ENCODE measurements at regions not wholly inside any gene's neighbourhood (a gene's known extent, or its start where the extent isn't known, plus 50 kb on each side); places are given as distances from the start of the nearest gene placed in this dataset.

GRCh38 chr3:177818712-177819240 lies 621.5 kb upstream of the TBL1XR1 start:
- intact Hi-C loops (cut with DNase I) = no loop called here
- DNase-seq = no peak
- WGBS, 2 donors = 89 to 96% methylated on average over 2 of the region's 2 CpGs
- no peaks in the 10 kb centered on the region for H3K9me3 ChIP-seq
- no peaks in the 10 kb centered on the region for H3K36me3 ChIP-seq
- no peak for TF ChIP-seq POLR2A (IDR thresholded peaks at IDR 0.05)
- TF ChIP-seq, protein P1, sequence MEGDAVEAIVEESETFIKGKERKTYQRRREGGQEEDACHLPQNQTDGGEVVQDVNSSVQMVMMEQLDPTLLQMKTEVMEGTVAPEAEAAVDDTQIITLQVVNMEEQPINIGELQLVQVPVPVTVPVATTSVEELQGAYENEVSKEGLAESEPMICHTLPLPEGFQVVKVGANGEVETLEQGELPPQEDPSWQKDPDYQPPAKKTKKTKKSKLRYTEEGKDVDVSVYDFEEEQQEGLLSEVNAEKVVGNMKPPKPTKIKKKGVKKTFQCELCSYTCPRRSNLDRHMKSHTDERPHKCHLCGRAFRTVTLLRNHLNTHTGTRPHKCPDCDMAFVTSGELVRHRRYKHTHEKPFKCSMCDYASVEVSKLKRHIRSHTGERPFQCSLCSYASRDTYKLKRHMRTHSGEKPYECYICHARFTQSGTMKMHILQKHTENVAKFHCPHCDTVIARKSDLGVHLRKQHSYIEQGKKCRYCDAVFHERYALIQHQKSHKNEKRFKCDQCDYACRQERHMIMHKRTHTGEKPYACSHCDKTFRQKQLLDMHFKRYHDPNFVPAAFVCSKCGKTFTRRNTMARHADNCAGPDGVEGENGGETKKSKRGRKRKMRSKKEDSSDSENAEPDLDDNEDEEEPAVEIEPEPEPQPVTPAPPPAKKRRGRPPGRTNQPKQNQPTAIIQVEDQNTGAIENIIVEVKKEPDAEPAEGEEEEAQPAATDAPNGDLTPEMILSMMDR (IDR thresholded peaks at IDR 0.05) = no peak
- no peaks in the 10 kb centered on the region for H3K27me3 ChIP-seq
- peak overlapping the region; percentile 87 to 92 (median 87) for H3K27ac ChIP-seq
- H3K4me1 ChIP-seq = peaks cover 40 to 65% of the 10 kb centered on the region in 2 donors
- no peak overlapping the region for H3K4me3 ChIP-seq (replicated peaks in 1 of 3)

- H3K4me3 ChIP-seq (replicated peaks in 1 of 3) = no peak overlapping the region
- WGBS, 2 donors = 80 to 88% methylated on average over 2 of the region's 2 CpGs
- TF ChIP-seq POLR2A (IDR thresholded peaks at IDR 0.05) = no peak
- TF ChIP-seq, protein P1 (IDR thresholded peaks at IDR 0.05) = no peak
- no peak for DNase-seq
- no peaks in the 10 kb centered on the region for H3K27me3 ChIP-seq
- intact Hi-C loops (cut with DNase I) = no loop called here
- H3K27ac ChIP-seq = peak overlapping the region in 2 of 3 donors; percentile 11 to 50
- no peaks in the 10 kb centered on the region for H3K9me3 ChIP-seq
- H3K36me3 ChIP-seq = no peaks in the 10 kb centered on the region
- peaks cover 41 to 65% of the 10 kb centered on the region in 2 donors for H3K4me1 ChIP-seq
Measured at GRCh38 chr3:177820683-177821316, 623.5 kb upstream of the TBL1XR1 start.

DNA sequence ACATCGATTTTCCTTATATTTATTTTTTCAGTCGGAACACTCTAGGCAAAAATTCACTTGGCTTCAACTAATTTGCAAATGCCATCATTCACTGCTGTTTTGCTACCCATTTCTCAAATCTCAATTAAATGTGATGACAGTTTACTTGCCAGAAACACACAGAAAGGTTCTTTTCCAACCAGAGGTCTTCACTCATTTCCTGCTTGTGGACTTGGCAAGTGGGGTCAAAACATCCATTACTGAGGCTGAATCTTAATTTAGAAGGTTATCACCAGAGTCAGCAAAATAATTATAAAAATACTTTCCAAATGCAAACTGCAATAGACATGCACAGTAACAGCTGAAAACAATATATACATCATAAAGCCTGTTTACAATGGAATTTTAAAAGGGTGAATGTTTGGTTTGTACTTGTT lies 625.4 kb upstream of the TBL1XR1 start:
- WGBS, 2 donors = 61 to 78% methylated on average over 2 of the region's 2 CpGs
- Histone ChIP-seq H3K27me3 (no peaks in the 10 kb centered on the region), H3K27ac (peak overlapping the region in 2 of 3 donors; percentile 87 to 91), H3K4me3 (replicated peaks in 1 of 3) (no peak overlapping the region), H3K36me3 (no peaks in the 10 kb centered on the region), H3K9me3 (no peaks in the 10 kb centered on the region), H3K4me1 (peaks cover 28 to 46% of the 10 kb centered on the region in 2 donors)
- TF ChIP-seq, protein P1 (IDR thresholded peaks at IDR 0.05) = no peak
- no peak for TF ChIP-seq POLR2A (IDR thresholded peaks at IDR 0.05)
- no peak for DNase-seq
- intact Hi-C loops (cut with DNase I) = no loop called here

DNA sequence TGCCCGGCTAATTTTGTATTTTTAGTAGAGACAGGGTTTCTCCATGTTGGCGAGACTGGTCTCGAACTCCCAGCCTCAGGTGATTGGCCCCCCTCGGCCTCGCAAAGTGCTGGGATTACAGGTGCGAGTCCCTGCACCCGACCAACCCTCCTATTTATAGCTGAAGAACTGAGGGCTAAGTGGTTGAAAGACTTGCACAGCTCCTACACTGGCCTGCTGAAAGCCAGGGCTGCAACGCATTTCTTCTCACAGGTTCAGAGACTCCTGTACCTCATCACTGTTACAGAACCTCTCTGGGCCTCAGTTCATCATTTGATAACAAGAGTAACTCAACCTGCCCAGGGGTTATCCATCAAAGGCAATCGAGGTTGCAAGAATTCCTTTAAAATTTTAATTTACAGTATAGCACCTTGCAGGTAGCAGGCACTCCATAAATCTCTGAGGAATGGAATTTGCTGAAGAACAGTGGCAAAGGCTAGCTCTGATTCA lies 626.5 kb upstream of the TBL1XR1 start:
- H3K9me3 ChIP-seq = no peaks in the 10 kb centered on the region
- TF ChIP-seq, protein P1 (IDR thresholded peaks at IDR 0.05) = no peak
- no peak for TF ChIP-seq POLR2A (IDR thresholded peaks at IDR 0.05)
- DNase-seq = no peak
- H3K36me3 ChIP-seq = no peaks in the 10 kb centered on the region
- peak overlapping the region; percentile 36 to 91 (median 87) for H3K27ac ChIP-seq
- 85 to 87% methylated on average over 9 of the region's 9 CpGs for WGBS, 2 donors
- peaks cover 23 to 41% of the 10 kb centered on the region in 2 donors for H3K4me1 ChIP-seq
- no peak overlapping the region for H3K4me3 ChIP-seq (replicated peaks in 1 of 3)
- intact Hi-C loops (cut with DNase I) = no loop called here
- H3K27me3 ChIP-seq = no peaks in the 10 kb centered on the region

GRCh38 chr3:177824190-177824786 lies 627.0 kb upstream of the TBL1XR1 start:
- Histone ChIP-seq H3K27ac (peak overlapping the region; percentile 36 to 91 (median 87)), H3K4me1 (peaks cover 23 to 41% of the 10 kb centered on the region in 2 donors), H3K27me3 (no peaks in the 10 kb centered on the region), H3K9me3 (no peaks in the 10 kb centered on the region), H3K36me3 (no peaks in the 10 kb centered on the region), H3K4me3 (replicated peaks in 1 of 3) (no peak overlapping the region)
- intact Hi-C loops (cut with DNase I) = no loop called here
- WGBS, 2 donors = 15% methylated on average over 4 of the region's 4 CpGs
- TF ChIP-seq, protein P1 (IDR thresholded peaks at IDR 0.05) = no peak
- TF ChIP-seq POLR2A (IDR thresholded peaks at IDR 0.05) = peak in 1 of 2 donors; percentile 35
- DNase-seq = peak; percentile 79 to 87

All from thyroid gland (tissue), 4 donors.